GM12892 (cell line): ENCODE measurements at regions not wholly inside any gene's neighbourhood (a gene's known extent, or its start where the extent isn't known, plus 50 kb on each side); places are given as distances from the start of the nearest gene placed in this dataset.

Experiments
- POLR2A ChIP-seq: IDR thresholded peaks from 2 replicates; pipeline ENCODE4 v1.6.1; 2011; ENCODE audit warnings: low read depth, low read length, control low read depth
- POLR2AphosphoS5 ChIP-seq: IDR thresholded peaks from 2 replicates; pipeline ENCODE4 v1.6.1; 2011; ENCODE audit warnings: low read depth, low read length, control low read depth

DNA sequence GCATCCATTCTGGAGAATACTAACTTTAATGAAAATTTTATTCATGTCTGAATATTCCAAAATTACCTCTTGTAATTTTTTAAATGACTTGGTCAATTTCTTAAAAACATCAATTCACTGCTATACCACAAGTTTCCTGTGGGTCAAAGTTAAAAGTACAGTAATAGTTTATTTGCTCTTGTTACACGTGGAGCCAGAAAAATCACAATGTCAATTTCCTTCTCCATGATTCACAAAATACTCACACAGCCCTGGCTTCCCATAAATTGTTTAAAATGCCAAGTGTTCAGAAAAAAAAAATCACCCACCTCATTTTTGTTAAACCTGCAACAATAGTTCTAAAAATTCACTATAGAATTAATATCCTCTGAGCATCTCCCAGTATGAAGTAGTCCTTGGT, 139.5 kb upstream of the GRM3 start:
- no peak for TF ChIP-seq POLR2AphosphoS5
- TF ChIP-seq POLR2A, result no peak
